Neural cell (in vitro differentiated cells): ENCODE measurements at regions not wholly inside any gene's neighbourhood (a gene's known extent, or its start where the extent isn't known, plus 50 kb on each side); places are given as distances from the start of the nearest gene placed in this dataset.

Experiments used
- H2AFZ ChIP-seq: fragments of 200-600, 300-800 bp; sonication (generic), shearing (Covaris generic); 2 replicates; pipeline ENCODE4 v1.6.0; 2014; ENCODE audit warnings: low read depth, mild to moderate bottlenecking, antibody characterized with exemption, low read length, moderate library complexity
- H3F3A ChIP-seq: fragments of 200-600 bp; shearing (Covaris generic); 2 replicates; pipeline ENCODE4 v1.6.1; 2016; ENCODE audit warnings: mild to moderate bottlenecking, moderate library complexity, mixed read lengths, antibody characterized with exemption, low read length; ENCODE audit not compliant: insufficient read depth, poor library complexity, severe bottlenecking
- H3K27ac ChIP-seq: fragments of 200-600, 300-800 bp; sonication (generic), shearing (Covaris generic); 2 replicates; pipeline ENCODE4 v1.5.1; 2014; ENCODE audit warnings: mild to moderate bottlenecking, low read length, moderate library complexity
- H3K27me3 ChIP-seq: fragments of 300-800, 200-600 bp; sonication (generic), shearing (Covaris generic); 2 replicates; pipeline ENCODE4 v1.6.0; 2014; ENCODE audit warnings: mild to moderate bottlenecking, low read depth, low read length, moderate library complexity; ENCODE audit not compliant: insufficient read depth
- H3K36me3 ChIP-seq: fragments of 300-800, 200-600 bp; sonication (generic), shearing (Covaris generic); 2 replicates; pipeline ENCODE4 v1.5.1; 2014; ENCODE audit warnings: mild to moderate bottlenecking, antibody characterized with exemption, low read length, moderate library complexity; ENCODE audit not compliant: insufficient read depth
- H3K4me2 ChIP-seq: fragments of 300-800, 200-600 bp; sonication (generic), shearing (Covaris generic); 2 replicates; pipeline ENCODE4 v1.6.0; 2014; ENCODE audit warnings: mild to moderate bottlenecking, low read length
- H3K4me3 ChIP-seq: fragments of 300-800, 200-600 bp; sonication (generic), shearing (Covaris generic); 2 replicates; pipeline ENCODE4 v1.5.1; 2014; ENCODE audit warnings: mild to moderate bottlenecking, low read length, moderate library complexity
- H3K79me2 ChIP-seq: fragments of 200-600 bp; shearing (Covaris generic); replicated peaks from 2 replicates; pipeline ENCODE4 v1.6.0; 2014; ENCODE audit warnings: mild to moderate bottlenecking, low read length, moderate library complexity; ENCODE audit not compliant: insufficient read depth
- H3K9ac ChIP-seq: fragments of 300-800, 200-600 bp; sonication (generic), shearing (Covaris generic); 2 replicates; pipeline ENCODE4 v1.6.1; 2016; ENCODE audit warnings: mild to moderate bottlenecking, low read length, mixed read lengths
- H3K9me2 ChIP-seq: fragments of 200-600 bp; shearing (Covaris generic); 2 replicates; pipeline ENCODE4 v1.6.1; 2016; ENCODE audit warnings: mild to moderate bottlenecking, low read length, mixed read lengths; ENCODE audit not compliant: insufficient read depth
- H3K9me3 ChIP-seq: fragments of 200-600, 300-800 bp; sonication (generic), shearing (Covaris generic); 2 replicates; pipeline ENCODE4 v1.6.1; 2016; ENCODE audit warnings: mild to moderate bottlenecking, mixed run types, low read length, moderate library complexity, mixed read lengths
- H4K20me1 ChIP-seq: fragments of 200-600 bp; shearing (Covaris generic); 2 replicates; pipeline ENCODE4 v1.6.1; 2016; ENCODE audit warnings: mild to moderate bottlenecking, mixed run types; ENCODE audit not compliant: insufficient read depth
- CTCF ChIP-seq: fragments of 450-650 bp; IDR thresholded peaks from 2 replicates; pipeline ENCODE4 v1.5.1; 2014; ENCODE audit warnings: antibody characterized with exemption, mild to moderate bottlenecking, moderate library complexity; ENCODE audit not compliant: poor library complexity, severe bottlenecking
- EP300 ChIP-seq: fragments of 450-650 bp; conservative IDR thresholded peaks from 2 replicates; pipeline ENCODE4 v1.6.1; 2014; ENCODE audit warnings: antibody characterized with exemption, mild to moderate bottlenecking, moderate library complexity; ENCODE audit not compliant: poor library complexity, severe bottlenecking
- EZH2 ChIP-seq: fragments of 200-600, 300-800 bp; shearing (Covaris generic), sonication (generic); IDR thresholded peaks from 2 replicates; pipeline ENCODE4 v1.6.1; 2014; ENCODE audit warnings: antibody characterized with exemption, low read length, borderline replicate concordance, mild to moderate bottlenecking; ENCODE audit not compliant: insufficient read depth, poor library complexity, severe bottlenecking
- MXI1 ChIP-seq: fragments of 450-650 bp; conservative IDR thresholded peaks from 2 replicates; pipeline ENCODE4 v1.6.1; 2014; ENCODE audit warnings: antibody characterized with exemption, mild to moderate bottlenecking; ENCODE audit not compliant: poor library complexity, severe bottlenecking
- POLR2AphosphoS5 ChIP-seq: IDR thresholded peaks from 2 replicates; pipeline ENCODE4 v1.6.1; 2012
- RAD21 ChIP-seq: fragments of 450-650 bp; conservative IDR thresholded peaks from 2 replicates; pipeline ENCODE4 v1.6.1; 2014; ENCODE audit warnings: antibody characterized with exemption, mild to moderate bottlenecking, moderate library complexity
- REST ChIP-seq: IDR thresholded peaks from 2 replicates; pipeline ENCODE4 v1.6.1; 2012; ENCODE audit warnings: borderline replicate concordance
- SMC3 ChIP-seq: fragments of 450-650 bp; conservative IDR thresholded peaks from 2 replicates; pipeline ENCODE4 v1.6.1; 2014; ENCODE audit warnings: antibody characterized with exemption, mild to moderate bottlenecking, moderate library complexity; ENCODE audit not compliant: poor library complexity
- TAF1 ChIP-seq: IDR thresholded peaks from 2 replicates; pipeline ENCODE4 v1.6.1; 2012; ENCODE audit warnings: low read depth

GRCh38 chr5:54835647-54836046 is 149.7 kb downstream of the ESM1 start:
- Histone ChIP-seq H2AFZ (no peak overlapping the region), H3K36me3 (no peaks in the 10 kb centered on the region), H3F3A (peaks cover 4% of the 10 kb centered on the region), H3K4me3 (no peak overlapping the region), H3K27ac (no peak overlapping the region), H3K79me2 (no peaks in the 10 kb centered on the region), H3K4me2 (no peak overlapping the region), H4K20me1 (no peaks in the 10 kb centered on the region), H3K9me2 (no peaks in the 10 kb centered on the region), H3K9me3 (no peaks in the 10 kb centered on the region), H3K27me3 (no peaks in the 10 kb centered on the region), H3K9ac (no peak overlapping the region)
- no peak for TF ChIP-seq POLR2AphosphoS5
- no peak for TF ChIP-seq TAF1
- TF ChIP-seq SMC3: no peak
- no peak for TF ChIP-seq REST
- TF ChIP-seq EZH2: no peak
- TF ChIP-seq CTCF: no peak
- no peak for TF ChIP-seq MXI1
- TF ChIP-seq EP300: no peak
- no peak for TF ChIP-seq RAD21

GRCh38 chr5:54834121-54834842 is 151.1 kb downstream of the ESM1 start:
- no peak overlapping the region for H3K27ac ChIP-seq
- H3K9ac ChIP-seq: no peak overlapping the region
- no peak for TF ChIP-seq SMC3
- TF ChIP-seq CTCF: no peak
- no peak for TF ChIP-seq MXI1
- TF ChIP-seq RAD21: no peak
- TF ChIP-seq EZH2: no peak
- no peak for TF ChIP-seq REST
- TF ChIP-seq EP300: no peak
- TF ChIP-seq POLR2AphosphoS5: no peak
- TF ChIP-seq TAF1: no peak
- no peak overlapping the region for H2AFZ ChIP-seq
- no peaks in the 10 kb centered on the region for H3K36me3 ChIP-seq
- H3K9me2 ChIP-seq: no peaks in the 10 kb centered on the region
- no peak overlapping the region for H3K4me2 ChIP-seq
- no peak overlapping the region for H3K4me3 ChIP-seq
- H4K20me1 ChIP-seq: no peaks in the 10 kb centered on the region
- no peaks in the 10 kb centered on the region for H3K9me3 ChIP-seq
- no peaks in the 10 kb centered on the region for H3K79me2 ChIP-seq
- no peaks in the 10 kb centered on the region for H3F3A ChIP-seq
- H3K27me3 ChIP-seq: no peaks in the 10 kb centered on the region
